ENCODE measurements at regions not wholly inside any gene's neighbourhood (a gene's known extent, or its start where the extent isn't known, plus 50 kb on each side); places are given as distances from the start of the nearest gene placed in this dataset.
A peak's percentile ranks its signal among the peaks of the same experiment; 100 is the strongest.

- TF ChIP-seq, protein P1, sequence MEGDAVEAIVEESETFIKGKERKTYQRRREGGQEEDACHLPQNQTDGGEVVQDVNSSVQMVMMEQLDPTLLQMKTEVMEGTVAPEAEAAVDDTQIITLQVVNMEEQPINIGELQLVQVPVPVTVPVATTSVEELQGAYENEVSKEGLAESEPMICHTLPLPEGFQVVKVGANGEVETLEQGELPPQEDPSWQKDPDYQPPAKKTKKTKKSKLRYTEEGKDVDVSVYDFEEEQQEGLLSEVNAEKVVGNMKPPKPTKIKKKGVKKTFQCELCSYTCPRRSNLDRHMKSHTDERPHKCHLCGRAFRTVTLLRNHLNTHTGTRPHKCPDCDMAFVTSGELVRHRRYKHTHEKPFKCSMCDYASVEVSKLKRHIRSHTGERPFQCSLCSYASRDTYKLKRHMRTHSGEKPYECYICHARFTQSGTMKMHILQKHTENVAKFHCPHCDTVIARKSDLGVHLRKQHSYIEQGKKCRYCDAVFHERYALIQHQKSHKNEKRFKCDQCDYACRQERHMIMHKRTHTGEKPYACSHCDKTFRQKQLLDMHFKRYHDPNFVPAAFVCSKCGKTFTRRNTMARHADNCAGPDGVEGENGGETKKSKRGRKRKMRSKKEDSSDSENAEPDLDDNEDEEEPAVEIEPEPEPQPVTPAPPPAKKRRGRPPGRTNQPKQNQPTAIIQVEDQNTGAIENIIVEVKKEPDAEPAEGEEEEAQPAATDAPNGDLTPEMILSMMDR (IDR thresholded peaks at IDR 0.05; ENCODE audit: insufficient read depth, low read depth, low read length, missing control alignments), result no peak
- H3K4me3 ChIP-seq (ENCODE audit: low read depth, low read length), result no peak overlapping the region
- no peak for DNase-seq (ENCODE audit: low read depth)
Measured at GRCh38 chr12:108048686-108049085, 80.4 kb upstream of the WSCD2 start.

- H3K4me3 ChIP-seq (ENCODE audit: low read depth, low read length), result no peak overlapping the region
- TF ChIP-seq, protein P1 (IDR thresholded peaks at IDR 0.05; ENCODE audit: insufficient read depth, low read depth, low read length, missing control alignments), result no peak
- no peak for DNase-seq (ENCODE audit: low read depth)
Measured at GRCh38 chr12:108050696-108051095, 78.4 kb upstream of the WSCD2 start.

DNA sequence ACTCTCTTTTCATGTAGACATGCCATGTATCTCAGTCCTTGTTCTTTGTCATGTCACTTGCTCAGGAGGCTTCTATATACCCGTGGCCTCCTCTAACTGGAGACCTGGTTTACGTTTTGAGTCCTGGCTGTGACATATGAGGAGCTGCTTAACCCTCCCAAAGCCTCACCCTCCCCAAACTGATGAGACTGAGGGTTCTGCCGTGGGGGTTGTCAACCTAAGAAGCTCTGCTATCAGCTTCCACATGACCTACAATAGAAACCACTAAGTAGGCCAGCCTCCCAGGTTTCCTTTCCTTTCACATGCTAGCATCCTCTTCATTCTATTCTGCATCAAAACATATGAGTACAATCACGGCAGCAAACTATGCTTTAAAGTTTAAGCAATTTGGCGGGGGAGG, 76.8 kb upstream of the WSCD2 start:
- TF ChIP-seq, protein P1 (IDR thresholded peaks at IDR 0.05; ENCODE audit: insufficient read depth, low read depth, low read length, missing control alignments), result no peak
- H3K4me3 ChIP-seq (ENCODE audit: low read depth, low read length), result no peak overlapping the region
- DNase-seq (ENCODE audit: low read depth), result no peak

DNA sequence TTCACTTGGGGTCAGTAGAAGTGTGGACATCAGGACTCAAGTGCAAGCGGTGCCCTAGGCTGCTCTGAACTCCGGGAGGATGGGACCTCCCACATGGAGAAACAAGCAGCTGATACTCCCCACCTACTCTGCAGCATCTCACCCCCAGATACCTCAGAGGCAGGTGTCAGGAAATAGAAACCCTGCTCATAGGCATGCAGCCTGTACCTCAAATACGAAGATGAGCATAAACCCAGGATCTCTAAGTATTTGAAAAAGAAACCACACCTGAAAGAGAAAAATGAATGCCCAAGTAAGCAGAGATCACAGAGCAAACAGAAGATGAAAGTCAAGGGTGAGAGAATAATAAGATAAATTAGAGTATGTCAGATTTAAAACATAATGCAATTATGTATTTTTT, 75.6 kb upstream of the WSCD2 start:
- no peak overlapping the region for H3K4me3 ChIP-seq (ENCODE audit: low read depth, low read length)
- peak; percentile 11 for DNase-seq (ENCODE audit: low read depth)
- TF ChIP-seq, protein P1 (IDR thresholded peaks at IDR 0.05; ENCODE audit: insufficient read depth, low read depth, low read length, missing control alignments), result no peak

DNA sequence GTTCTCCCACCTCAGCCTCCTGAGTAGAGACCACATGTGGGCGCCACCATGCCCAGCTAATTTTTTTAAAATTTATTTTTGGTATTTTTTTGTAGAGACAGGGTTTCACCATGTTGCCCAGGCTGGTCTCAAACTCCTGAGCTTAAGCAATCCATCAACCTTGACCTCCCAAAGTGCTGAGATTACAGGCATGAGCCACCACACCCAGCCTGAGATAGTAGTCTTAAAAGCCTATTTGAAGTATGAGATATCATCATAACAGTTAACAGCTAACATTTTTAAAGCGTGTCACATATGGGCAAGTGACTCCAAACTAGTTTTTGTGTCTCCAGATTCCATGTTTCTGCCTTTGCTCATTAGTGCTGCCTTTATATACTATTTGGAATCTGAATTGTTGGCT, 74.6 kb upstream of the WSCD2 start:
- TF ChIP-seq, protein P1 (IDR thresholded peaks at IDR 0.05; ENCODE audit: insufficient read depth, low read depth, low read length, missing control alignments), result no peak
- no peak for DNase-seq (ENCODE audit: low read depth)
- no peak overlapping the region for H3K4me3 ChIP-seq (ENCODE audit: low read depth, low read length)

DNA sequence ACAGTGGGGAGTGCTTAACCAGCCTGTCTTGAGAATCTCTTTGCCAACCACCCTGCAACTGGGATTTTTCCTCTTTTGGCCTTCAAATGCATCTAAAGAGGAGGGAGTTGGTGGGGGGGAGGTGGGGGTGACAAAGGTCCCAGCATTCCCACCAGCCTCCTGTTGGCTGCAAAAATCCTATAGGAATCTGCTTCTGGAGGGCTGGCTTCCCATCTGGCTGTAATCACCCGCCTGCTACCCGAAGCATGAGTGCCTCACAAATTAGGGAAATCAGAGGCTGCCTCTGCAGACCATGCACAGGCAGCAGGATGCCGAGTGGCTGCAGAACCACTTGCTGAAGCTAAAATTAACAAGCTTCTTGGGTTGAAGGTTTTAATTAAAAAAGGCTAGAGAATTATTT, 73.9 kb upstream of the WSCD2 start:
- H3K4me3 ChIP-seq (ENCODE audit: low read depth, low read length), result no peak overlapping the region
- TF ChIP-seq, protein P1 (IDR thresholded peaks at IDR 0.05; ENCODE audit: insufficient read depth, low read depth, low read length, missing control alignments), result no peak
- no peak for DNase-seq (ENCODE audit: low read depth)

- H3K4me3 ChIP-seq (ENCODE audit: low read depth, low read length), result no peak overlapping the region
- TF ChIP-seq, protein P1 (IDR thresholded peaks at IDR 0.05; ENCODE audit: insufficient read depth, low read depth, low read length, missing control alignments), result no peak
- no peak for DNase-seq (ENCODE audit: low read depth)
Measured at GRCh38 chr12:108060067-108060466, 69.0 kb upstream of the WSCD2 start.
